Thyroid gland (tissue), 4 donors: ENCODE measurements at regions not wholly inside any gene's neighbourhood (a gene's known extent, or its start where the extent isn't known, plus 50 kb on each side); places are given as distances from the start of the nearest gene placed in this dataset.

Experiments used
- DNase-seq, 2 donors: peaks; one replicate each; pipeline ENCODE4 v3.0.0-alpha.2; 2019
- H3K27ac ChIP-seq, 3 donors: fragments of 200-600 bp; sonication (generic); 1 replicate in 2 of 3; 2 replicates in 1 of 3; pipeline ENCODE4 v1.5.1; 2016 to 2019; ENCODE audit warnings: mild to moderate bottlenecking in 1 of 3, moderate library complexity in 1 of 3
- H3K27me3 ChIP-seq: fragments of 200-600 bp; sonication (generic); one replicate; pipeline ENCODE4 v1.5.1; 2019
- H3K36me3 ChIP-seq, 2 donors: fragments of 200-600 bp; sonication (generic); one replicate each; pipeline ENCODE4 v1.5.1; 2016 to 2019
- H3K4me1 ChIP-seq, 2 donors: fragments of 200-600 bp; sonication (generic); one replicate each; pipeline ENCODE4 v1.5.1; 2017 to 2019
- H3K4me3 ChIP-seq, 3 donors: fragments of 200-600 bp; sonication (generic); replicated peaks in 1 of 3; 1 replicate in 2 of 3; 2 replicates in 1 of 3; pipeline ENCODE4 v1.5.1; 2016; ENCODE audit warnings: mild to moderate bottlenecking in 1 of 3
- H3K9me3 ChIP-seq: fragments of 200-600 bp; sonication (generic); one replicate; pipeline ENCODE4 v1.5.1; 2017
- CTCF ChIP-seq, 6 experiments: fragments of 200-600 bp in 3 of 6; fragments of 450-650 bp in 3 of 6; sonication (generic) in 3 of 6; IDR thresholded peaks; one replicate each; pipeline ENCODE4 v1.5.1; 2016 to 2019; ENCODE audit warnings: antibody characterized with exemption in 6 of 6, mild to moderate bottlenecking in 2 of 6, inconsistent platforms in 1 of 6, moderate library complexity in 1 of 6
- POLR2A ChIP-seq, 2 donors: fragments of 450-650 bp; IDR thresholded peaks; one replicate each; pipeline ENCODE4 v1.6.1; 2017; ENCODE audit warnings: antibody characterized with exemption in 2 of 2, mild to moderate bottlenecking in 2 of 2, moderate library complexity in 1 of 2
- WGBS, 2 donors: methylation state at CpG; one replicate each; pipeline ENCODE4 v1.1.5; 2017; 5-methylcytosine and 5-hydroxymethylcytosine counted together
- intact Hi-C: fragments of 100-400 bp; cut with DNase I; formaldehyde crosslinking; loops from one replicate; pipeline ENCODE4 v1.15.1; 2023

GRCh38 chr5:105898183-105898582, 1772.6 kb downstream of the EFNA5 start:
- intact Hi-C loops = no loop called here
- WGBS, 2 donors = 55 to 61% methylated on average over 4 of the region's 4 CpGs
- DNase-seq = no peak

GRCh38 chr5:105885266-105885665, 1785.5 kb downstream of the EFNA5 start:
- no peaks in the 10 kb centered on the region for H3K36me3 ChIP-seq
- no peaks in the 10 kb centered on the region for H3K9me3 ChIP-seq
- H3K27me3 ChIP-seq = no peaks in the 10 kb centered on the region
- H3K27ac ChIP-seq = no peak overlapping the region
- 58 to 62% methylated on average over 1 of the region's 1 CpG for WGBS, 2 donors
- no peaks in the 10 kb centered on the region for H3K4me1 ChIP-seq
- no peak overlapping the region for H3K4me3 ChIP-seq
- intact Hi-C loops = no loop called here
- TF ChIP-seq CTCF (IDR thresholded peaks at IDR 0.05) (no peak), POLR2A (IDR thresholded peaks at IDR 0.05) (no peak)
- DNase-seq = no peak

More at GRCh38 chr5:105898183-105898582, 1772.6 kb downstream of the EFNA5 start:
- Histone ChIP-seq H3K27ac (no peak overlapping the region), H3K4me1 (no peaks in the 10 kb centered on the region), H3K36me3 (no peaks in the 10 kb centered on the region), H3K4me3 (no peak overlapping the region), H3K27me3 (no peaks in the 10 kb centered on the region), H3K9me3 (no peaks in the 10 kb centered on the region)
- no peak for TF ChIP-seq CTCF (IDR thresholded peaks at IDR 0.05)
- no peak for TF ChIP-seq POLR2A (IDR thresholded peaks at IDR 0.05)

- Histone ChIP-seq H3K4me1 (no peaks in the 10 kb centered on the region), H3K4me3 (no peak overlapping the region), H3K36me3 (no peaks in the 10 kb centered on the region), H3K9me3 (no peaks in the 10 kb centered on the region), H3K27me3 (no peaks in the 10 kb centered on the region), H3K27ac (no peak overlapping the region)
- 91 to 92% methylated on average over 4 of the region's 4 CpGs for WGBS, 2 donors
- TF ChIP-seq POLR2A (IDR thresholded peaks at IDR 0.05) (no peak), CTCF (IDR thresholded peaks at IDR 0.05) (no peak)
- DNase-seq = no peak
- intact Hi-C loops = no loop called here
Measured at GRCh38 chr5:105882956-105883481, 1787.7 kb downstream of the EFNA5 start.

GRCh38 chr5:105878402-105878801, 1792.3 kb downstream of the EFNA5 start:
- H3K27ac ChIP-seq = no peak overlapping the region
- no peak for DNase-seq
- H3K9me3 ChIP-seq = no peaks in the 10 kb centered on the region
- H3K4me1 ChIP-seq = no peaks in the 10 kb centered on the region
- intact Hi-C loops = no loop called here
- WGBS, 2 donors = 75 to 80% methylated on average over 1 of the region's 1 CpG
- TF ChIP-seq CTCF (IDR thresholded peaks at IDR 0.05) (no peak), POLR2A (IDR thresholded peaks at IDR 0.05) (no peak)
- H3K4me3 ChIP-seq = no peak overlapping the region
- no peaks in the 10 kb centered on the region for H3K36me3 ChIP-seq
- no peaks in the 10 kb centered on the region for H3K27me3 ChIP-seq

- H3K27me3 ChIP-seq = no peaks in the 10 kb centered on the region
- no peaks in the 10 kb centered on the region for H3K9me3 ChIP-seq
- H3K27ac ChIP-seq = no peak overlapping the region
- intact Hi-C loops = no loop called here
- WGBS, 2 donors = 91% methylated on average over 2 of the region's 2 CpGs
- TF ChIP-seq POLR2A (IDR thresholded peaks at IDR 0.05) = no peak
- no peak for TF ChIP-seq CTCF (IDR thresholded peaks at IDR 0.05)
- H3K4me1 ChIP-seq = no peaks in the 10 kb centered on the region
- H3K36me3 ChIP-seq = no peaks in the 10 kb centered on the region
- no peak overlapping the region for H3K4me3 ChIP-seq
- DNase-seq = no peak
Measured at GRCh38 chr5:105877592-105877991, 1793.1 kb downstream of the EFNA5 start.
